Astrocyte of the cerebellum (primary cell): ENCODE measurements at regions not wholly inside any gene's neighbourhood (a gene's known extent, or its start where the extent isn't known, plus 50 kb on each side); places are given as distances from the start of the nearest gene placed in this dataset.
"Not testable (repeated sequence)": the region's sequence is repeated elsewhere in the genome, so short reads cannot be mapped to it uniquely, and the experiment has no call there.

Experiments used
- DNase-seq: peaks from one replicate; pipeline ENCODE4 v3.0.0-alpha.2; 2011; ENCODE audit warnings: low read depth
- H3K4me3 ChIP-seq: 2 replicates; pipeline ENCODE4 v1.5.1; 2011; ENCODE audit warnings: mild to moderate bottlenecking, low read depth, low read length, moderate library complexity
- in situ Hi-C: cut with HindIII; loops from 2 replicates; pipeline ENCODE4 v1.10.0; 2017; ENCODE audit warnings: low sequenced_read_pairs
- TF ChIP-seq, protein P1 (sequence below): IDR thresholded peaks from 2 replicates; pipeline ENCODE4 v1.5.1; 2012; ENCODE audit warnings: low read length, low read depth, moderate library complexity, mild to moderate bottlenecking; ENCODE audit errors: missing control alignments

GRCh38 chr10:64118736-64119135 lies 597.5 kb downstream of the REEP3 start:
- H3K4me3 ChIP-seq, result no peak overlapping the region
- TF ChIP-seq, protein P1, sequence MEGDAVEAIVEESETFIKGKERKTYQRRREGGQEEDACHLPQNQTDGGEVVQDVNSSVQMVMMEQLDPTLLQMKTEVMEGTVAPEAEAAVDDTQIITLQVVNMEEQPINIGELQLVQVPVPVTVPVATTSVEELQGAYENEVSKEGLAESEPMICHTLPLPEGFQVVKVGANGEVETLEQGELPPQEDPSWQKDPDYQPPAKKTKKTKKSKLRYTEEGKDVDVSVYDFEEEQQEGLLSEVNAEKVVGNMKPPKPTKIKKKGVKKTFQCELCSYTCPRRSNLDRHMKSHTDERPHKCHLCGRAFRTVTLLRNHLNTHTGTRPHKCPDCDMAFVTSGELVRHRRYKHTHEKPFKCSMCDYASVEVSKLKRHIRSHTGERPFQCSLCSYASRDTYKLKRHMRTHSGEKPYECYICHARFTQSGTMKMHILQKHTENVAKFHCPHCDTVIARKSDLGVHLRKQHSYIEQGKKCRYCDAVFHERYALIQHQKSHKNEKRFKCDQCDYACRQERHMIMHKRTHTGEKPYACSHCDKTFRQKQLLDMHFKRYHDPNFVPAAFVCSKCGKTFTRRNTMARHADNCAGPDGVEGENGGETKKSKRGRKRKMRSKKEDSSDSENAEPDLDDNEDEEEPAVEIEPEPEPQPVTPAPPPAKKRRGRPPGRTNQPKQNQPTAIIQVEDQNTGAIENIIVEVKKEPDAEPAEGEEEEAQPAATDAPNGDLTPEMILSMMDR, result no peak
- DNase-seq, result no peak
- in situ Hi-C loops, result no loop called here

- DNase-seq, in situ Hi-C loops, H3K4me3 ChIP-seq: not testable (repeated sequence)
These were observed 599.2 kb downstream of the REEP3 start for GRCh38 chr10:64120301-64120980.

- DNase-seq, result no peak
These were observed 609.0 kb downstream of the REEP3 start for GRCh38 chr10:64130152-64130551.

DNA sequence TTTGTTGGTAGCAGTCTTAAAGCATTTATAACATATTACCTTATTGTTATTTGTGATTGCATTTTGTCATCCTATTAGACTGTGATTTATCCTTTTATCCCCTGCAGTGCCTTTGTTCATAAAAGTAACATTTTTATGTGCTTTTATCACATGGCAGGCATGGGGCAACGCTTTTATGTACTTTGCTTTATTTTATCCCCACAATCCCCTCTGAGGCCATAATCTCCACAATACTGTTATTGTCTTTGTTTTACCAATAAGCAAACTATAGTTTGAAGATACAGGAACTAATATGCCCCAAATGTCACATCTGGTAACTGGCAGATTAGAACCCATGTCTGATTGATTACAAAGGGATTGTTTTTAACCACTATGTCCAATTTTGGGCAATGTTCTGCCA lies 613.5 kb downstream of the REEP3 start:
- in situ Hi-C loops, result no loop called here
- TF ChIP-seq, protein P1, result no peak
- DNase-seq, result no peak
- H3K4me3 ChIP-seq, result no peak overlapping the region

More at GRCh38 chr10:64130152-64130551, 609.0 kb downstream of the REEP3 start:
- in situ Hi-C loops, result no loop called here
- TF ChIP-seq, protein P1, result no peak
- no peak overlapping the region for H3K4me3 ChIP-seq

GRCh38 chr10:64142395-64142794 lies 621.2 kb downstream of the REEP3 start:
- in situ Hi-C loops, result no loop called here
- DNase-seq, result no peak
- TF ChIP-seq, protein P1, result no peak
- H3K4me3 ChIP-seq, result no peak overlapping the region

GRCh38 chr10:64148607-64149006 lies 627.4 kb downstream of the REEP3 start:
- H3K4me3 ChIP-seq, result no peak overlapping the region
- TF ChIP-seq, protein P1, result no peak
- DNase-seq, result no peak
- in situ Hi-C loops, result no loop called here

DNA sequence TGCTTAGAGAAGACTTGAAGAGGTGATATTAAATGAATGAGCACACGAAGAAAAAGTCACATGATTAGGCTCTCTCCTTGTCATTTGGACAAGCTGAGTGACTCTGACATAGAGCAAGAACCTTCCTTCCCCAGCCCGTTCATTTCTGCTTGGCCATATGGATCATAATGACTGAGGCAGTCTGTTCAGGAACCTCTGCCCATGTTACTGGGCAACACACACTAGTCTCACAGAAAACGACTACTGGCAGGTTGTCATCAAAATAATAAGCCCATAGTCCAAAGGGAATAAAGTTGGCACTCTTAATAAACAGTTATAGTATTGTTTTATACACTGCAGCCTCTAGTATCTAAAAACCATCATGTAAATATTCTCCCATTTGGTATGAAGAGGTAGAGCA lies 635.0 kb downstream of the REEP3 start:
- in situ Hi-C loops, result no loop called here
- TF ChIP-seq, protein P1, result no peak
- H3K4me3 ChIP-seq, result no peak overlapping the region
- DNase-seq, result no peak
